Amygdala (tissue), 56 donors: ENCODE measurements at regions not wholly inside any gene's neighbourhood (a gene's known extent, or its start where the extent isn't known, plus 50 kb on each side); places are given as distances from the start of the nearest gene placed in this dataset.
"Not testable (repeated sequence)": the region's sequence is repeated elsewhere in the genome, so short reads cannot be mapped to it uniquely, and the experiment has no call there.

ENCODE experiments used
- DNase-seq, 56 donors: peaks; one replicate each; lab custom pipeline; 2025; lab: John Stamatoyannopoulos, UW

GRCh38 chr9:86997156-86997555 is 49.9 kb upstream of the GAS1 start:
- DNase-seq: no peak

GRCh38 chr9:86997951-86998350 is 50.6 kb upstream of the GAS1 start:
- no peak for DNase-seq

- DNase-seq: no peak
These were observed 55.2 kb upstream of the GAS1 start for GRCh38 chr9:87002517-87002916.

GRCh38 chr9:87004016-87004415 is 56.7 kb upstream of the GAS1 start:
- DNase-seq: no peak

- no peak for DNase-seq
These were observed 59.6 kb upstream of the GAS1 start for GRCh38 chr9:87006956-87007355.

- DNase-seq: peak in 30 of 56 donors; percentile 1 to 56 (median 16)
These were observed 60.5 kb upstream of the GAS1 start for GRCh38 chr9:87007711-87008366.

- no peak for DNase-seq
These were observed 61.4 kb upstream of the GAS1 start for GRCh38 chr9:87008667-87009066.

- no peak for DNase-seq
These were observed 63.3 kb upstream of the GAS1 start for GRCh38 chr9:87010626-87011025.

GRCh38 chr9:87011551-87011950 is 64.2 kb upstream of the GAS1 start:
- DNase-seq: no peak

GRCh38 chr9:87013490-87013889 is 66.2 kb upstream of the GAS1 start:
- no peak for DNase-seq

- DNase-seq: no peak
These were observed 67.1 kb upstream of the GAS1 start for GRCh38 chr9:87014436-87014835.

- no peak for DNase-seq
These were observed 69.4 kb upstream of the GAS1 start for GRCh38 chr9:87016681-87017080.

- DNase-seq: no peak
These were observed 73.1 kb upstream of the GAS1 start for GRCh38 chr9:87020169-87020950.

GRCh38 chr9:87022178-87022577 is 74.9 kb upstream of the GAS1 start:
- DNase-seq: no peak

- DNase-seq: no peak
These were observed 78.9 kb upstream of the GAS1 start for GRCh38 chr9:87026204-87026603.

GRCh38 chr9:87028836-87029235 is 81.5 kb upstream of the GAS1 start:
- not testable (repeated sequence) for DNase-seq

- DNase-seq: no peak
These were observed 82.6 kb upstream of the GAS1 start for GRCh38 chr9:87029905-87030304.

- DNase-seq: no peak
These were observed 87.5 kb upstream of the GAS1 start for GRCh38 chr9:87034841-87035240.

GRCh38 chr9:87035879-87036278 is 88.6 kb upstream of the GAS1 start:
- DNase-seq: no peak

GRCh38 chr9:87036506-87036905 is 89.2 kb upstream of the GAS1 start:
- no peak for DNase-seq

- no peak for DNase-seq
These were observed 92.6 kb upstream of the GAS1 start for GRCh38 chr9:87039809-87040392.
